HCT116 (cell line): ENCODE measurements at regions not wholly inside any gene's neighbourhood (a gene's known extent, or its start where the extent isn't known, plus 50 kb on each side); places are given as distances from the start of the nearest gene placed in this dataset.

Source experiments
- ATAC-seq: fragments of 200-7000 bp; cut with Tn5 transposase; 2 replicates; pipeline ENCODE4 v1.9.1; 2020; ENCODE audit warnings: mild to moderate bottlenecking, moderate library complexity
- BruUV-seq: library from RNA; stranded (reverse); fragments of 400-500 nt; replicated peaks from 2 replicates; lab custom pipeline; 2021; lab: Mats Ljungman, UMichigan
- CTCF ChIA-PET: fragments of 300-600 bp; sonication (Branson Sonifier 250); formaldehyde crosslinking; loops from one replicate; lab custom pipeline; 2021; ENCODE audit warnings: antibody characterized with exemption; lab: Charles Lee
- POLR2A ChIA-PET: fragments of 300-600, 350-600 bp; sonication (Branson Sonifier 250); formaldehyde crosslinking; loops from one replicate; lab custom pipeline; 2021; ENCODE audit warnings: antibody characterized with exemption; lab: Charles Lee
- RAD21 ChIA-PET, 2 experiments: fragments of 300-600 bp; sonication (Branson Sonifier 250); formaldehyde crosslinking; loops; one replicate each; lab custom pipeline; 2023; ENCODE audit warnings: low total read pairs in 2 of 2; ENCODE audit not compliant: uncharacterized antibody in 2 of 2, unreplicated experiment in 2 of 2, low non-redundant PET in 1 of 2; lab: Charles Lee
- DNase-seq: peaks from one replicate; pipeline ENCODE4 v3.0.0-alpha.2; 2010; ENCODE audit warnings: low read depth, low spot score
- H2AFZ ChIP-seq: fragments of 200-600 bp; shearing (Covaris generic), sonication (generic); 2 replicates; pipeline ENCODE4 v1.6.1; 2017; ENCODE audit warnings: low read depth, mixed run types, mixed read lengths, antibody characterized with exemption, low read length; ENCODE audit not compliant: poor library complexity, severe bottlenecking
- H3K27ac ChIP-seq: 2 replicates; pipeline ENCODE4 v1.5.1; 2012; ENCODE audit warnings: low read depth, low read length
- H3K27me3 ChIP-seq: fragments of 200-600 bp; sonication (generic); 2 replicates; pipeline ENCODE4 v1.6.1; 2016; ENCODE audit warnings: mixed run types, low read length, mixed read lengths; ENCODE audit not compliant: insufficient read depth
- H3K36me3 ChIP-seq, 2 experiments: fragments of 200-500 bp in 1 of 2; fragments of 200-600 bp in 1 of 2; sonication (Bioruptor generic) in 1 of 2; sonication (generic) in 1 of 2; 2 replicates each; pipeline versions ENCODE4 v1.5.1 to v1.6.1; 2014 to 2016; ENCODE audit warnings: low read length in 2 of 2, inconsistent platforms in 1 of 2, mixed read lengths in 1 of 2, mixed run types in 1 of 2; ENCODE audit not compliant: insufficient read depth in 2 of 2, control insufficient read depth in 1 of 2
- H3K4me1 ChIP-seq, 2 experiments: fragments of 200-600 bp in 1 of 2; sonication (generic) in 1 of 2; 2 replicates each; pipeline versions ENCODE4 v1.5.1 to v1.6.1; 2012 to 2017; ENCODE audit warnings: low read length in 2 of 2, inconsistent platforms in 1 of 2, mild to moderate bottlenecking in 1 of 2, mixed read lengths in 1 of 2, mixed run types in 1 of 2, moderate library complexity in 1 of 2; ENCODE audit not compliant: insufficient read depth in 2 of 2, control insufficient read depth in 1 of 2
- H3K4me2 ChIP-seq: fragments of 200-600 bp; sonication (generic); 2 replicates; pipeline ENCODE4 v1.6.1; 2017; ENCODE audit warnings: mixed run types, low read length, mixed read lengths
- H3K4me3 ChIP-seq, 2 experiments: fragments of 200-600 bp in 1 of 2; sonication (generic) in 1 of 2; replicated peaks in 1 of 2; 2 replicates each; pipeline ENCODE4 v1.5.1; 2011 to 2016; ENCODE audit warnings: low read length in 2 of 2, control low read depth in 1 of 2, low read depth in 1 of 2, mild to moderate bottlenecking in 1 of 2, mixed read lengths in 1 of 2, mixed run types in 1 of 2
- H3K79me2 ChIP-seq: fragments of 200-600 bp; sonication (generic); 2 replicates; pipeline ENCODE4 v1.6.1; 2017; ENCODE audit warnings: mild to moderate bottlenecking, mixed run types, low read length, moderate library complexity, mixed read lengths; ENCODE audit not compliant: insufficient read depth
- H3K9ac ChIP-seq: fragments of 200-600 bp; sonication (generic); 2 replicates; pipeline ENCODE4 v1.6.1; 2016; ENCODE audit warnings: low read length, mixed read lengths
- H3K9me2 ChIP-seq: fragments of 200-600 bp; sonication (generic), shearing (Covaris generic); 2 replicates; pipeline ENCODE4 v1.6.1; 2017; ENCODE audit warnings: mixed run types, mild to moderate bottlenecking, moderate library complexity; ENCODE audit not compliant: insufficient read depth
- H3K9me3 ChIP-seq, 2 experiments: fragments of 200-500 bp in 1 of 2; fragments of 200-600 bp in 1 of 2; sonication (Bioruptor generic) in 1 of 2; sonication (generic) in 1 of 2; 2 replicates each; pipeline ENCODE4 v1.6.1; 2014 to 2017; ENCODE audit warnings: low read length in 2 of 2, mixed read lengths in 2 of 2, inconsistent platforms in 1 of 2, low read depth in 1 of 2, mild to moderate bottlenecking in 1 of 2, mixed run types in 1 of 2, moderate library complexity in 1 of 2; ENCODE audit not compliant: control insufficient read depth in 1 of 2, insufficient read depth in 1 of 2
- H4K20me1 ChIP-seq: fragments of 200-600 bp; sonication (generic), shearing (Covaris generic); 2 replicates; pipeline ENCODE4 v1.6.1; 2017; ENCODE audit warnings: mixed run types, mild to moderate bottlenecking, moderate library complexity; ENCODE audit not compliant: insufficient read depth
- CBX3 ChIP-seq: IDR thresholded peaks from 2 replicates; pipeline ENCODE4 v1.6.1; 2012; ENCODE audit warnings: low read depth
- EGR1 ChIP-seq: IDR thresholded peaks from 2 replicates; pipeline ENCODE4 v1.6.1; 2012; ENCODE audit warnings: low read depth
- EZH2phosphoT487 ChIP-seq: fragments of 200-600 bp; IDR thresholded peaks from 2 replicates; pipeline ENCODE4 v1.6.1; 2018; ENCODE audit warnings: antibody characterized with exemption, borderline replicate concordance
- POLR2AphosphoS5 ChIP-seq: IDR thresholded peaks from 2 replicates; pipeline ENCODE4 v1.6.1; 2011; ENCODE audit warnings: mild to moderate bottlenecking, low read depth, low read length, moderate library complexity
- RAD21 ChIP-seq: IDR thresholded peaks from 2 replicates; pipeline ENCODE4 v1.6.1; 2012; ENCODE audit warnings: low read depth, mild to moderate bottlenecking
- SIN3A ChIP-seq: IDR thresholded peaks from 2 replicates; pipeline ENCODE4 v1.6.1; 2012; ENCODE audit warnings: low read depth
- SP1 ChIP-seq: IDR thresholded peaks from 2 replicates; pipeline ENCODE4 v1.6.1; 2012; ENCODE audit warnings: low read depth
- ZFX ChIP-seq: fragments of 450-650 bp; IDR thresholded peaks from 2 replicates; pipeline ENCODE4 v1.6.1; 2017
- ZNF274 ChIP-seq: fragments of 200-500 bp; sonication (Bioruptor generic); IDR thresholded peaks from 2 replicates; pipeline ENCODE4 v1.6.1; 2014; ENCODE audit warnings: mild to moderate bottlenecking, low read depth, low read length, inconsistent platforms
- intact Hi-C: fragments of 100-400 bp; cut with micrococcal nuclease; formaldehyde crosslinking; loops from 2 replicates; pipeline ENCODE4 v1.10.0; 2022
- TF ChIP-seq, protein P1 (sequence below): IDR thresholded peaks from 2 replicates; pipeline ENCODE4 v1.6.1; 2012
- TF ChIP-seq, protein P2 (sequence below): IDR thresholded peaks from 2 replicates; pipeline ENCODE4 v1.6.1; 2011; ENCODE audit warnings: mild to moderate bottlenecking, low read length, moderate library complexity; ENCODE audit not compliant: insufficient replicate concordance; ENCODE audit errors: extremely low read depth
- TF ChIP-seq, protein P3 (sequence below), 3 experiments: fragments of 200-600 bp in 1 of 3; sonication (generic) in 1 of 3; IDR thresholded peaks in 2 of 3; conservative IDR thresholded peaks in 1 of 3; 2 replicates each; pipeline ENCODE4 v1.5.1; 2012 to 2017; ENCODE audit warnings: low read depth in 2 of 3, low read length in 2 of 3, antibody characterized with exemption in 1 of 3, borderline replicate concordance in 1 of 3, control low read depth in 1 of 3, mild to moderate bottlenecking in 1 of 3, mixed read lengths in 1 of 3, mixed run types in 1 of 3, moderate library complexity in 1 of 3; ENCODE audit not compliant: insufficient read depth in 1 of 3
- TF ChIP-seq, protein P4 (sequence below): IDR thresholded peaks from 2 replicates; pipeline ENCODE4 v1.6.1; 2012
- TF ChIP-seq, protein P5 (sequence below): IDR thresholded peaks from 2 replicates; pipeline ENCODE4 v1.6.1; 2012; ENCODE audit warnings: low read depth

DNA sequence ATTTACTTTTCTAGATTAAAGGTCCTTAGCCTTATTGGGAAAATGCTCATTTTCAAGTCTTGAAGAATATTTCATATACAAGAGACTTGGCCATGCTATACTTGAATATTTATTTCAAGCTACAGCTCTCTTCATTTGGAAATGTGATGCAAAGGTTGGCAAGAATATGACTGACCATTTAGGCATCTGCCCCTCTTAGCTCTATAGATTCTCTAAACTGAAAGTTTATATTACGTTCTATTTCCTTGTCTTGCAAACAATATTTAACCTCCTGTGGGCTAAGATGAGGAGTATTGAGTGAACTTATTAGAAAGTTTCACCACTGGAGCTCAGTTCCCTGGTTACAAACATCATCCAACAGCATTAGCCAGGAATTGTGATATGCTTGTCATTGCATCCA is 593.1 kb downstream of the MAT2B start:
- BruUV-seq, result no TSS peak
- H3K27ac ChIP-seq, result no peak overlapping the region
- ChIA-PET CTCF (no interaction called here), RAD21 (no interaction called here)
- no peaks in the 10 kb centered on the region for H3K36me3 ChIP-seq
- H3K9me2 ChIP-seq, result no peaks in the 10 kb centered on the region
- ATAC-seq (no peak), DNase-seq (no peak)
- H3K4me3 ChIP-seq, result no peak overlapping the region
- no peak overlapping the region for H2AFZ ChIP-seq
- no peaks in the 10 kb centered on the region for H4K20me1 ChIP-seq
- TF ChIP-seq SP1 (no peak), ZFX (no peak), RAD21 (no peak), EZH2phosphoT487 (no peak)
- TF ChIP-seq, protein P1, sequence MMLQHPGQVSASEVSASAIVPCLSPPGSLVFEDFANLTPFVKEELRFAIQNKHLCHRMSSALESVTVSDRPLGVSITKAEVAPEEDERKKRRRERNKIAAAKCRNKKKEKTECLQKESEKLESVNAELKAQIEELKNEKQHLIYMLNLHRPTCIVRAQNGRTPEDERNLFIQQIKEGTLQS, result no peak
- TF ChIP-seq, protein P2, sequence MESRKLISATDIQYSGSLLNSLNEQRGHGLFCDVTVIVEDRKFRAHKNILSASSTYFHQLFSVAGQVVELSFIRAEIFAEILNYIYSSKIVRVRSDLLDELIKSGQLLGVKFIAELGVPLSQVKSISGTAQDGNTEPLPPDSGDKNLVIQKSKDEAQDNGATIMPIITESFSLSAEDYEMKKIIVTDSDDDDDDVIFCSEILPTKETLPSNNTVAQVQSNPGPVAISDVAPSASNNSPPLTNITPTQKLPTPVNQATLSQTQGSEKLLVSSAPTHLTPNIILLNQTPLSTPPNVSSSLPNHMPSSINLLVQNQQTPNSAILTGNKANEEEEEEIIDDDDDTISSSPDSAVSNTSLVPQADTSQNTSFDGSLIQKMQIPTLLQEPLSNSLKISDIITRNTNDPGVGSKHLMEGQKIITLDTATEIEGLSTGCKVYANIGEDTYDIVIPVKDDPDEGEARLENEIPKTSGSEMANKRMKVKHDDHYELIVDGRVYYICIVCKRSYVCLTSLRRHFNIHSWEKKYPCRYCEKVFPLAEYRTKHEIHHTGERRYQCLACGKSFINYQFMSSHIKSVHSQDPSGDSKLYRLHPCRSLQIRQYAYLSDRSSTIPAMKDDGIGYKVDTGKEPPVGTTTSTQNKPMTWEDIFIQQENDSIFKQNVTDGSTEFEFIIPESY, result no peak
- TF ChIP-seq, all 23 proteins: peak for 0
- POLR2A ChIA-PET, result no interaction called here
- Histone ChIP-seq H3K4me2 (no peak overlapping the region), H3K9ac (no peak overlapping the region), H3K27me3 (no peaks in the 10 kb centered on the region), H3K4me1 (no peaks in the 10 kb centered on the region), H3K79me2 (no peaks in the 10 kb centered on the region), H3K9me3 (peaks cover 3 to 21% of the 10 kb centered on the region in 2 experiments; a peak in 2 of 4 replicates)
- intact Hi-C loops, result no loop called here

DNA sequence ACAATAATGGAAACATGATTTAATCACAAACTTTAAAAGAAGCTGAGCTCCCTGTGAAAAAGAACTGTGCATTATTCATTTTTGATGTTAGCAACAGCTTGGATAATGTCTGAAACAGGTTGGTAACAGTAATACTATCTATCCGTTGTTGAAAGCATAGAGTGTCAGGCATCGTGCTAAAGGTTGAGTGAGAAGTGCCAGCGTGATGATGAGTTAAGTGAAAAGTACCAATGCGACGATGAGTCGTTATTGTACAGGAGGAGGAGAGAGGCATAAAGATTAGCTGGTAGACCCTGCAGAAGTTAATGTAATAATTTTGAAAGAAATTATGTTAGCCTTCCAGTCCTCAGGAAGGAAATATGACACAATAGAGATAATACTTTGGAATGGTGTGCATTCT is 593.6 kb downstream of the MAT2B start:
- DNase-seq (no peak), ATAC-seq (no peak)
- H2AFZ ChIP-seq, result no peak overlapping the region
- BruUV-seq, result no TSS peak
- H4K20me1 ChIP-seq, result no peaks in the 10 kb centered on the region
- no peak overlapping the region for H3K9ac ChIP-seq
- no peaks in the 10 kb centered on the region for H3K36me3 ChIP-seq
- no peaks in the 10 kb centered on the region for H3K4me1 ChIP-seq
- intact Hi-C loops, result no loop called here
- H3K27me3 ChIP-seq, result no peaks in the 10 kb centered on the region
- ChIA-PET POLR2A (no interaction called here), RAD21 (no interaction called here), CTCF (no interaction called here)
- no peak overlapping the region for H3K4me3 ChIP-seq
- H3K4me2 ChIP-seq, result no peak overlapping the region
- H3K79me2 ChIP-seq, result no peaks in the 10 kb centered on the region
- no peaks in the 10 kb centered on the region for H3K9me2 ChIP-seq
- H3K9me3 ChIP-seq, result peaks cover 8 to 23% of the 10 kb centered on the region in 2 experiments; a peak in 2 of 4 replicates
- no peak overlapping the region for H3K27ac ChIP-seq
- TF ChIP-seq POLR2AphosphoS5 (no peak), RAD21 (no peak), CBX3 (no peak), SIN3A (no peak), EGR1 (no peak), ZNF274 (no peak)
- TF ChIP-seq, protein P3, sequence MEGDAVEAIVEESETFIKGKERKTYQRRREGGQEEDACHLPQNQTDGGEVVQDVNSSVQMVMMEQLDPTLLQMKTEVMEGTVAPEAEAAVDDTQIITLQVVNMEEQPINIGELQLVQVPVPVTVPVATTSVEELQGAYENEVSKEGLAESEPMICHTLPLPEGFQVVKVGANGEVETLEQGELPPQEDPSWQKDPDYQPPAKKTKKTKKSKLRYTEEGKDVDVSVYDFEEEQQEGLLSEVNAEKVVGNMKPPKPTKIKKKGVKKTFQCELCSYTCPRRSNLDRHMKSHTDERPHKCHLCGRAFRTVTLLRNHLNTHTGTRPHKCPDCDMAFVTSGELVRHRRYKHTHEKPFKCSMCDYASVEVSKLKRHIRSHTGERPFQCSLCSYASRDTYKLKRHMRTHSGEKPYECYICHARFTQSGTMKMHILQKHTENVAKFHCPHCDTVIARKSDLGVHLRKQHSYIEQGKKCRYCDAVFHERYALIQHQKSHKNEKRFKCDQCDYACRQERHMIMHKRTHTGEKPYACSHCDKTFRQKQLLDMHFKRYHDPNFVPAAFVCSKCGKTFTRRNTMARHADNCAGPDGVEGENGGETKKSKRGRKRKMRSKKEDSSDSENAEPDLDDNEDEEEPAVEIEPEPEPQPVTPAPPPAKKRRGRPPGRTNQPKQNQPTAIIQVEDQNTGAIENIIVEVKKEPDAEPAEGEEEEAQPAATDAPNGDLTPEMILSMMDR (IDR thresholded peaks at IDR 0.05 in 2 of 3, conservative IDR thresholded peaks at IDR 0.05 in 1 of 3; ENCODE audit: borderline replicate concordance in 1 of 3, insufficient read depth in 1 of 3, low read depth in 2 of 3, low read length in 2 of 3), result no peak
- TF ChIP-seq, protein P4, sequence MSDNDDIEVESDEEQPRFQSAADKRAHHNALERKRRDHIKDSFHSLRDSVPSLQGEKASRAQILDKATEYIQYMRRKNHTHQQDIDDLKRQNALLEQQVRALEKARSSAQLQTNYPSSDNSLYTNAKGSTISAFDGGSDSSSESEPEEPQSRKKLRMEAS, result no peak
- TF ChIP-seq, protein P5, sequence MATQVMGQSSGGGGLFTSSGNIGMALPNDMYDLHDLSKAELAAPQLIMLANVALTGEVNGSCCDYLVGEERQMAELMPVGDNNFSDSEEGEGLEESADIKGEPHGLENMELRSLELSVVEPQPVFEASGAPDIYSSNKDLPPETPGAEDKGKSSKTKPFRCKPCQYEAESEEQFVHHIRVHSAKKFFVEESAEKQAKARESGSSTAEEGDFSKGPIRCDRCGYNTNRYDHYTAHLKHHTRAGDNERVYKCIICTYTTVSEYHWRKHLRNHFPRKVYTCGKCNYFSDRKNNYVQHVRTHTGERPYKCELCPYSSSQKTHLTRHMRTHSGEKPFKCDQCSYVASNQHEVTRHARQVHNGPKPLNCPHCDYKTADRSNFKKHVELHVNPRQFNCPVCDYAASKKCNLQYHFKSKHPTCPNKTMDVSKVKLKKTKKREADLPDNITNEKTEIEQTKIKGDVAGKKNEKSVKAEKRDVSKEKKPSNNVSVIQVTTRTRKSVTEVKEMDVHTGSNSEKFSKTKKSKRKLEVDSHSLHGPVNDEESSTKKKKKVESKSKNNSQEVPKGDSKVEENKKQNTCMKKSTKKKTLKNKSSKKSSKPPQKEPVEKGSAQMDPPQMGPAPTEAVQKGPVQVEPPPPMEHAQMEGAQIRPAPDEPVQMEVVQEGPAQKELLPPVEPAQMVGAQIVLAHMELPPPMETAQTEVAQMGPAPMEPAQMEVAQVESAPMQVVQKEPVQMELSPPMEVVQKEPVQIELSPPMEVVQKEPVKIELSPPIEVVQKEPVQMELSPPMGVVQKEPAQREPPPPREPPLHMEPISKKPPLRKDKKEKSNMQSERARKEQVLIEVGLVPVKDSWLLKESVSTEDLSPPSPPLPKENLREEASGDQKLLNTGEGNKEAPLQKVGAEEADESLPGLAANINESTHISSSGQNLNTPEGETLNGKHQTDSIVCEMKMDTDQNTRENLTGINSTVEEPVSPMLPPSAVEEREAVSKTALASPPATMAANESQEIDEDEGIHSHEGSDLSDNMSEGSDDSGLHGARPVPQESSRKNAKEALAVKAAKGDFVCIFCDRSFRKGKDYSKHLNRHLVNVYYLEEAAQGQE, result no peak
